HEK293 (cell line): ENCODE measurements at regions not wholly inside any gene's neighbourhood (a gene's known extent, or its start where the extent isn't known, plus 50 kb on each side); places are given as distances from the start of the nearest gene placed in this dataset.
A peak's percentile ranks its signal among the peaks of the same experiment; 100 is the strongest.

Experiments
- CTCF ChIA-PET: fragments of 350-600 bp; formaldehyde crosslinking; extraction: SDS; loops from one replicate; lab custom pipeline; 2021; ENCODE audit warnings: antibody characterized with exemption; lab: Yijun Ruan, JAX
- POLR2A ChIA-PET: fragments of 300-600 bp; formaldehyde crosslinking; extraction: SDS; loops from one replicate; lab custom pipeline; 2020; ENCODE audit warnings: antibody characterized with exemption, inconsistent platforms; lab: Yijun Ruan, JAX
- H3K27ac ChIP-seq: fragments of 200-500 bp; sonication (Bioruptor generic); 2 replicates; pipeline ENCODE4 v1.5.1; 2014; ENCODE audit warnings: low read depth, low read length, control low read depth, inconsistent platforms; ENCODE audit errors: extremely low read depth
- H3K36me3 ChIP-seq, 2 experiments: fragments of 200-500 bp in 1 of 2; sonication (Bioruptor generic) in 1 of 2; 1 replicate in 1 of 2; 2 replicates in 1 of 2; pipeline ENCODE4 v1.5.1; 2014 to 2017; ENCODE audit warnings: inconsistent platforms in 2 of 2, low read length in 2 of 2; ENCODE audit not compliant: control insufficient read depth in 2 of 2, insufficient read depth in 1 of 2
- H3K4me1 ChIP-seq: fragments of 200-500 bp; sonication (Bioruptor generic); 2 replicates; pipeline ENCODE4 v1.5.1; 2014; ENCODE audit warnings: mild to moderate bottlenecking, low read length, inconsistent platforms; ENCODE audit not compliant: control insufficient read depth, insufficient read depth
- H3K4me3 ChIP-seq: 2 replicates; pipeline ENCODE4 v1.5.1; 2011; ENCODE audit warnings: low read depth, mild to moderate bottlenecking, control low read depth, low read length, moderate library complexity
- H3K9me3 ChIP-seq: fragments of 200-500 bp; sonication (Bioruptor generic); 2 replicates; pipeline ENCODE4 v1.5.1; 2014; ENCODE audit warnings: low read depth, low read length, inconsistent platforms; ENCODE audit not compliant: control insufficient read depth, insufficient read depth
- KLF1 ChIP-seq: fragments of 450-650 bp; formaldehyde crosslinking; IDR thresholded peaks from 2 replicates; pipeline ENCODE4 v1.5.1; 2016; ENCODE audit warnings: missing biosample characterization, missing genetic modification characterization
- SETDB1 ChIP-seq: IDR thresholded peaks from one replicate; pipeline ENCODE4 v1.6.1; 2017; ENCODE audit warnings: mild to moderate bottlenecking, low read length, moderate library complexity, mixed read lengths; ENCODE audit not compliant: insufficient read length
- TRIM28 ChIP-seq: IDR thresholded peaks from 2 replicates; pipeline ENCODE4 v1.6.1; 2011; ENCODE audit warnings: low read length, control low read depth, borderline replicate concordance
- ZNF138 ChIP-seq: fragments of 450-650 bp; formaldehyde crosslinking; IDR thresholded peaks from 2 replicates; pipeline ENCODE4 v1.5.1; 2016; ENCODE audit warnings: missing biosample characterization, missing genetic modification characterization, borderline replicate concordance
- ZNF175 ChIP-seq: fragments of 450-650 bp; formaldehyde crosslinking; IDR thresholded peaks from 2 replicates; pipeline ENCODE4 v1.5.1; 2016; ENCODE audit warnings: missing biosample characterization, missing genetic modification characterization
- ZNF366 ChIP-seq: fragments of 450-650 bp; formaldehyde crosslinking; conservative IDR thresholded peaks from 2 replicates; pipeline ENCODE4 v1.5.1; 2016; ENCODE audit warnings: missing biosample characterization, missing genetic modification characterization
- ZNF391 ChIP-seq: fragments of 450-650 bp; formaldehyde crosslinking; IDR thresholded peaks from 2 replicates; pipeline ENCODE4 v1.5.1; 2016; ENCODE audit warnings: low read depth, missing biosample characterization, missing genetic modification characterization, borderline replicate concordance
- ZNF518A ChIP-seq: fragments of 450-650 bp; formaldehyde crosslinking; conservative IDR thresholded peaks from 2 replicates; pipeline ENCODE4 v1.5.1; 2016; ENCODE audit warnings: low read depth, missing biosample characterization, missing genetic modification characterization
- ZNF529 ChIP-seq: fragments of 450-650 bp; formaldehyde crosslinking; IDR thresholded peaks from 2 replicates; pipeline ENCODE4 v1.5.1; 2017; ENCODE audit warnings: missing genetic modification characterization, missing biosample characterization; ENCODE audit not compliant: insufficient replicate concordance
- ZNF585B ChIP-seq: fragments of 450-650 bp; formaldehyde crosslinking; IDR thresholded peaks from 2 replicates; pipeline ENCODE4 v1.5.1; 2016; ENCODE audit warnings: missing biosample characterization, missing genetic modification characterization
- ZNF623 ChIP-seq: fragments of 450-650 bp; formaldehyde crosslinking; IDR thresholded peaks from 2 replicates; pipeline ENCODE4 v1.5.1; 2016; ENCODE audit warnings: missing biosample characterization, missing genetic modification characterization
- ZNF624 ChIP-seq: fragments of 450-650 bp; formaldehyde crosslinking; IDR thresholded peaks from 2 replicates; pipeline ENCODE4 v1.5.1; 2017; ENCODE audit warnings: missing biosample characterization, missing genetic modification characterization
- ZNF658 ChIP-seq: fragments of 450-650 bp; formaldehyde crosslinking; IDR thresholded peaks from 2 replicates; pipeline ENCODE4; 2016; ENCODE audit warnings: missing biosample characterization, missing genetic modification characterization
- TF ChIP-seq, protein P1 (sequence below): fragments of 450-650 bp; formaldehyde crosslinking; IDR thresholded peaks from 2 replicates; pipeline ENCODE4 v1.5.1; 2016; ENCODE audit warnings: missing biosample characterization, missing genetic modification characterization

GRCh38 chr7:33700001-33700899 lies 205.1 kb upstream of the BMPER start:
- CTCF ChIA-PET = no interaction called here
- no peaks in the 10 kb centered on the region for H3K4me1 ChIP-seq
- POLR2A ChIA-PET = no interaction called here

DNA sequence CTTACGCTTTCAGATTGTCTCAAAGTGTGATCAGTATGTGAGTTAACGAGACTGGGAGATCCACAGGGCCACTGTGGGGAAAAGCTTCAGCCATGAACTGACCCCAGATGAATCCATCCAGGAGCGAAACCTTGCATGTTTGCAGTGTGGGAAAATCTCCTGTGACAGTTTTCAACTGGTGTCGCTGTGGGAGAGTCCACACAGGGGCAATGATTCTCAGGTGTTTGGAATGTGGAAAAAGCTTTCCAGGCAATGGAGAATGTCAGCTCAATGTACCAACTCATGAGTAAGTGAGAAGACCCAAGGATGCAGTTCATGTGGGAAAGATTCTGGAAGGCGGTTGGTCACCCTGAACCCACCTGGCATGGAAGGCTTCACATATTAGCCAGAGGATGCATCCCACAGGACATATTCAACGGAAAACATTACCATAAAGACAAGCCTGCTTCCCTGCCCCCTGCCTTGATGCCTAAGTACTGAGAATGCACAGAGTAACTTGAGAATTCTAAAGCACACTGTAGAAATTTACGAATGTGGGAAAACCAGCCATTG lies 204.1 kb upstream of the BMPER start:
- H3K4me1 ChIP-seq = no peaks in the 10 kb centered on the region
- no peak overlapping the region for H3K4me3 ChIP-seq
- H3K9me3 ChIP-seq = no peaks in the 10 kb centered on the region
- H3K36me3 ChIP-seq = no peaks in the 10 kb centered on the region
- no peak overlapping the region for H3K27ac ChIP-seq
- ChIA-PET CTCF (no interaction called here), POLR2A (no interaction called here)
- TF ChIP-seq KLF1 (tag by site-specific recombination) (no peak), SETDB1 (peak; percentile 77), TRIM28 (peak; percentile 78; the same call in 1 of the 2 replicates), ZNF624 (tag by site-specific recombination) (no peak)

More at GRCh38 chr7:33700001-33700899, 205.1 kb upstream of the BMPER start:
- H3K9me3 ChIP-seq = no peaks in the 10 kb centered on the region
- H3K36me3 ChIP-seq = no peaks in the 10 kb centered on the region
- H3K27ac ChIP-seq = no peak overlapping the region
- TF ChIP-seq ZNF366 = no peak
- TF ChIP-seq ZNF138 (tag by site-specific recombination) = no peak
- H3K4me3 ChIP-seq = no peak overlapping the region

DNA sequence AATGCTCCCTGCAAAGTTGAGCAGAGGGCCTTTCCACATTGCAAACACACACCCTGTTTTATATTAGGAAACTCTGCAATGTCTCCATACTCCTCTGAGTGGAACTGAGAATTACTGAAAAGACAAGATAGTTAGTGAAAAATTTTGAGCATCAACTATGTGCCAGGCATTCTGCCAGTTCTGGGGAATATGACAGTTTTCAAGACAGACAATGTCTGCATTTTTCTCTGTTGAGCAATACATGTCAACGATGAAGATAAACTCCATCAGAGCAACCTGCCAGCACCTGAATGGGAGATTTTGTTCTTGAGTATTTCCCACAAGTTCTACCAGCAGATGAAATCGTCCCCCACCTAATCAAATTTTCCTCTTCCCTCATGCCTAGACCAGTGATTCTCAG lies 203.4 kb upstream of the BMPER start:
- TF ChIP-seq, protein P1, sequence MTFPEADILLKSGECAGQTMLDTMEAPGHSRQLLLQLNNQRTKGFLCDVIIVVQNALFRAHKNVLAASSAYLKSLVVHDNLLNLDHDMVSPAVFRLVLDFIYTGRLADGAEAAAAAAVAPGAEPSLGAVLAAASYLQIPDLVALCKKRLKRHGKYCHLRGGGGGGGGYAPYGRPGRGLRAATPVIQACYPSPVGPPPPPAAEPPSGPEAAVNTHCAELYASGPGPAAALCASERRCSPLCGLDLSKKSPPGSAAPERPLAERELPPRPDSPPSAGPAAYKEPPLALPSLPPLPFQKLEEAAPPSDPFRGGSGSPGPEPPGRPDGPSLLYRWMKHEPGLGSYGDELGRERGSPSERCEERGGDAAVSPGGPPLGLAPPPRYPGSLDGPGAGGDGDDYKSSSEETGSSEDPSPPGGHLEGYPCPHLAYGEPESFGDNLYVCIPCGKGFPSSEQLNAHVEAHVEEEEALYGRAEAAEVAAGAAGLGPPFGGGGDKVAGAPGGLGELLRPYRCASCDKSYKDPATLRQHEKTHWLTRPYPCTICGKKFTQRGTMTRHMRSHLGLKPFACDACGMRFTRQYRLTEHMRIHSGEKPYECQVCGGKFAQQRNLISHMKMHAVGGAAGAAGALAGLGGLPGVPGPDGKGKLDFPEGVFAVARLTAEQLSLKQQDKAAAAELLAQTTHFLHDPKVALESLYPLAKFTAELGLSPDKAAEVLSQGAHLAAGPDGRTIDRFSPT (tag by site-specific recombination) = no peak
- TF ChIP-seq TRIM28 (no peak), ZNF391 (tag by site-specific recombination) (no peak), ZNF623 (tag by site-specific recombination) (no peak), ZNF585B (tag by site-specific recombination) (no peak), ZNF175 (tag by site-specific recombination) (no peak), ZNF518A (tag by site-specific recombination) (no peak), ZNF529 (tag by site-specific recombination) (no peak), ZNF658 (tag by site-specific recombination) (no peak)
- TF ChIP-seq, all 188 proteins: peak for 0
- Histone ChIP-seq H3K27ac (no peak overlapping the region), H3K4me3 (no peak overlapping the region), H3K9me3 (no peaks in the 10 kb centered on the region), H3K4me1 (0 out of 2 replicates have a peak, but pooled peaks cover 1% of the 10 kb centered on the region), H3K36me3 (no peaks in the 10 kb centered on the region)
- ChIA-PET POLR2A (no interaction called here), CTCF (interaction anchor here (0.9 to 1.0 kb wide), 2 partner anchors 14 to 196 kb away, joined by 3 to 5 read pairs; no protein-coding TSS in a partner anchor)
